CD14-positive monocyte (primary cell): ENCODE measurements at regions not wholly inside any gene's neighbourhood (a gene's known extent, or its start where the extent isn't known, plus 50 kb on each side); places are given as distances from the start of the nearest gene placed in this dataset.
"Not testable (repeated sequence)": the region's sequence is repeated elsewhere in the genome, so short reads cannot be mapped to it uniquely, and the experiment has no call there.

Source experiments
- DNase-seq, 3 donors: peaks; one replicate each; pipeline ENCODE4 v3.0.0-alpha.2; 2011 to 2022
- H2AFZ ChIP-seq: 2 replicates; pipeline ENCODE4 v1.6.0; 2012; ENCODE audit warnings: mild to moderate bottlenecking, low read depth, low read length, inconsistent platforms; ENCODE audit not compliant: insufficient read depth, poor library complexity, severe bottlenecking
- H3K27ac ChIP-seq, 2 donors: 1 replicate in 1 of 2; 2 replicates in 1 of 2; pipeline ENCODE4 v1.5.1; 2012 to 2013; ENCODE audit warnings: low read length in 2 of 2, control low read depth in 1 of 2, inconsistent platforms in 1 of 2, low read depth in 1 of 2, mild to moderate bottlenecking in 1 of 2
- H3K27me3 ChIP-seq, 2 donors: one replicate each; pipeline versions ENCODE4 v1.6.0 to v1.6.1; 2011 to 2013; ENCODE audit warnings: low read length in 2 of 2; ENCODE audit not compliant: control insufficient read depth in 2 of 2, insufficient read depth in 2 of 2
- H3K36me3 ChIP-seq, 2 donors: replicated peaks in 1 of 2; 1 replicate in 1 of 2; 2 replicates in 1 of 2; pipeline versions ENCODE4 v1.5.1 to v1.6.1; 2012 to 2013; ENCODE audit warnings: low read length in 2 of 2, control low read depth in 1 of 2, inconsistent platforms in 1 of 2, mild to moderate bottlenecking in 1 of 2; ENCODE audit not compliant: insufficient read depth in 2 of 2, control insufficient read depth in 1 of 2
- H3K4me1 ChIP-seq, 2 donors: 1 replicate in 1 of 2; 2 replicates in 1 of 2; pipeline versions ENCODE4 v1.5.1 to v1.6.1; 2012 to 2013; ENCODE audit warnings: low read length in 2 of 2, control low read depth in 1 of 2, inconsistent platforms in 1 of 2, mild to moderate bottlenecking in 1 of 2, moderate library complexity in 1 of 2; ENCODE audit not compliant: insufficient read depth in 2 of 2, control insufficient read depth in 1 of 2
- H3K4me2 ChIP-seq: replicated peaks from 2 replicates; pipeline ENCODE3; 2012; ENCODE audit warnings: low read length, moderate library complexity, mild to moderate bottlenecking; ENCODE audit not compliant: poor library complexity, severe bottlenecking; ENCODE audit errors: extremely low read depth
- H3K4me3 ChIP-seq, 3 experiments: fragments of 200-600 bp in 1 of 3; sonication (generic) in 1 of 3; replicated peaks in 1 of 3; 1 replicate in 2 of 3; 2 replicates in 1 of 3; pipeline ENCODE4 v1.5.1; 2011 to 2013; ENCODE audit warnings: low read length in 3 of 3, mild to moderate bottlenecking in 3 of 3, control low read depth in 2 of 3, low read depth in 2 of 3, inconsistent platforms in 1 of 3, moderate library complexity in 1 of 3
- H3K79me2 ChIP-seq: 2 replicates; pipeline ENCODE4 v1.6.0; 2012; ENCODE audit warnings: mild to moderate bottlenecking, control low read depth, inconsistent platforms, low read length, moderate library complexity; ENCODE audit not compliant: insufficient read depth
- H3K9ac ChIP-seq: 2 replicates; pipeline ENCODE4 v1.6.0; 2017; ENCODE audit warnings: low read length, mild to moderate bottlenecking; ENCODE audit not compliant: insufficient read depth, poor library complexity, severe bottlenecking
- H3K9me3 ChIP-seq, 2 donors: replicated peaks in 1 of 2; 1 replicate in 1 of 2; 2 replicates in 1 of 2; pipeline versions ENCODE4 v1.5.1 to v1.6.1; 2012 to 2013; ENCODE audit warnings: low read length in 2 of 2, control low read depth in 1 of 2; ENCODE audit not compliant: control insufficient read depth in 1 of 2, insufficient read depth in 1 of 2
- H4K20me1 ChIP-seq: 2 replicates; pipeline ENCODE4 v1.6.0; 2012; ENCODE audit warnings: mild to moderate bottlenecking, low read length, control low read depth, moderate library complexity; ENCODE audit not compliant: insufficient read depth
- H3K27ac Mint-ChIP-seq, 7 donors: one replicate each; pipeline ENCODE4 v1.8.0; 2020; ENCODE audit warnings: mild to moderate bottlenecking in 7 of 7, mixed read lengths in 7 of 7, moderate library complexity in 6 of 7, inconsistent platforms in 2 of 7
- H3K27me3 Mint-ChIP-seq, 3 donors: one replicate each; pipeline ENCODE4 v1.8.0; 2021 to 2022; ENCODE audit warnings: low read depth in 3 of 3, mild to moderate bottlenecking in 3 of 3, mixed read lengths in 3 of 3, moderate library complexity in 3 of 3, inconsistent platforms in 1 of 3
- H3K36me3 Mint-ChIP-seq, 2 donors: one replicate each; pipeline ENCODE4 v1.8.0; 2020; ENCODE audit warnings: mixed read lengths in 2 of 2, inconsistent platforms in 1 of 2, mild to moderate bottlenecking in 1 of 2
- H3K4me1 Mint-ChIP-seq: one replicate; pipeline ENCODE4 v1.8.0; 2020; ENCODE audit warnings: mild to moderate bottlenecking, mixed read lengths
- H3K4me3 Mint-ChIP-seq, 2 donors: one replicate each; pipeline ENCODE4 v1.8.0; 2020; ENCODE audit warnings: mild to moderate bottlenecking in 2 of 2, mixed read lengths in 2 of 2, moderate library complexity in 1 of 2
- H3K9me3 Mint-ChIP-seq, 7 donors: one replicate each; pipeline ENCODE4 v1.8.0; 2020 to 2022; ENCODE audit warnings: mixed read lengths in 7 of 7, mild to moderate bottlenecking in 6 of 7, moderate library complexity in 6 of 7, inconsistent platforms in 2 of 7
- WGBS: methylation state at CpG from one replicate; pipeline ENCODE4 v1.1.5; 2013; ENCODE audit warnings: missing lambda C conversion rate; ENCODE audit not compliant: insufficient coverage; 5-methylcytosine and 5-hydroxymethylcytosine counted together
- intact Hi-C, 2 donors: fragments of 100-400 bp; cut with micrococcal nuclease; formaldehyde crosslinking; loops; one replicate each; pipeline versions ENCODE4 v1.15.0 to v1.15.1; 2023
- TF ChIP-seq, protein P1 (sequence below): fragments of 200-600 bp; IDR thresholded peaks from one replicate; pipeline ENCODE4 v1.8.0; 2022; ENCODE audit warnings: antibody characterized with exemption, mild to moderate bottlenecking

DNA sequence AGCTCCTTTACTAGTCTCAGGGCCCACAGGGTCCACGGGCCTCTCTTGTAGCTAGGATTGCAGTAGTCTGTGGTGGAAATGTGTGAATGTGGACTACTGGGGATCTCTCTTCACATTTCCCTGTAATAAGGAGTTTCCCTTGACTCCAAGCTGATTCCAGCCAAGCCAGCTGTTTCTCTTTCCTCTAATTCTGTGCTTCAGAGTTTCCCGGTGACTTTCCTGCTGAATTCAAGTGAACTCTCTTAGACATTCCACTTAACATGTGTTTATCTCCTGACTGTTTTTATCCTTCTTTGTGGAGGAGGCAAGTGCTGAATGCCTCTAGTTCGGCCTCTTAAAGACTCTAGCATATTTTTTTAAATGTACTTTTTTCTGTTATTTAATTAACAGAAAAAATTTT lies 354.0 kb upstream of the RGS18 start:
- Mint-ChIP-seq H3K36me3 (no peaks in the 10 kb centered on the region), H3K4me1 (no peaks in the 10 kb centered on the region), H3K27ac (no peak overlapping the region), H3K4me3 (no peak overlapping the region), H3K9me3 (peaks cover 0 to 2% (median 1%) of the 10 kb centered on the region in 7 donors), H3K27me3 (no peaks in the 10 kb centered on the region)
- no peaks in the 10 kb centered on the region for H3K9me3 ChIP-seq
- no peaks in the 10 kb centered on the region for H4K20me1 ChIP-seq
- H3K79me2 ChIP-seq: no peaks in the 10 kb centered on the region
- H3K4me1 ChIP-seq: no peaks in the 10 kb centered on the region
- intact Hi-C loops: no loop called here
- no peak overlapping the region for H3K4me3 ChIP-seq
- WGBS: 100% methylated on average over 1 of the region's 3 CpGs
- TF ChIP-seq, protein P1, sequence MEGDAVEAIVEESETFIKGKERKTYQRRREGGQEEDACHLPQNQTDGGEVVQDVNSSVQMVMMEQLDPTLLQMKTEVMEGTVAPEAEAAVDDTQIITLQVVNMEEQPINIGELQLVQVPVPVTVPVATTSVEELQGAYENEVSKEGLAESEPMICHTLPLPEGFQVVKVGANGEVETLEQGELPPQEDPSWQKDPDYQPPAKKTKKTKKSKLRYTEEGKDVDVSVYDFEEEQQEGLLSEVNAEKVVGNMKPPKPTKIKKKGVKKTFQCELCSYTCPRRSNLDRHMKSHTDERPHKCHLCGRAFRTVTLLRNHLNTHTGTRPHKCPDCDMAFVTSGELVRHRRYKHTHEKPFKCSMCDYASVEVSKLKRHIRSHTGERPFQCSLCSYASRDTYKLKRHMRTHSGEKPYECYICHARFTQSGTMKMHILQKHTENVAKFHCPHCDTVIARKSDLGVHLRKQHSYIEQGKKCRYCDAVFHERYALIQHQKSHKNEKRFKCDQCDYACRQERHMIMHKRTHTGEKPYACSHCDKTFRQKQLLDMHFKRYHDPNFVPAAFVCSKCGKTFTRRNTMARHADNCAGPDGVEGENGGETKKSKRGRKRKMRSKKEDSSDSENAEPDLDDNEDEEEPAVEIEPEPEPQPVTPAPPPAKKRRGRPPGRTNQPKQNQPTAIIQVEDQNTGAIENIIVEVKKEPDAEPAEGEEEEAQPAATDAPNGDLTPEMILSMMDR: no peak
- H3K4me2 ChIP-seq: no peak overlapping the region
- DNase-seq: no peak
- H3K36me3 ChIP-seq: no peaks in the 10 kb centered on the region
- H3K27me3 ChIP-seq: no peaks in the 10 kb centered on the region
- H2AFZ ChIP-seq: no peak overlapping the region
- H3K27ac ChIP-seq: no peak overlapping the region
- H3K9ac ChIP-seq: no peak overlapping the region

DNA sequence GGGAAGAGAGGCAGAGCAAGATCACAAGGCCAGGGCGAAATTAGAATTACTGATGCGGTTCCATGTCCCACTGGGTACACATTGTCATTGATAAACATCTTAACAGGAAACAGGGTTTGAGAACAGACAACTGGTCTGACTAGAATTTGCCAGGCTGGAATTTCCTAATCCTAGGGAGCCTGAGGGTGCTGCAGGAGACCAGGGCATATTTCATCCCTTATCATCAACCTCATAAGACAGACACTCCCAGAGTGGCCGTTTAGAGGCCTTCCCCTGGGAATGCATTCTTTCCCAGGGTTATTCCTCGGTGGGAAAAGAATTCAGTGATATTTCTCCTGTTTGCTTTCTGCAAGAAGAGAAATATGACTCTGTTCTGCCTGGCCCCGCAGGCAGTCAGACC lies 344.7 kb upstream of the RGS18 start:
- H3K9me3 Mint-ChIP-seq, intact Hi-C loops, H3K4me3 ChIP-seq, H2AFZ ChIP-seq, H3K36me3 Mint-ChIP-seq, H3K36me3 ChIP-seq, H3K27me3 Mint-ChIP-seq, H3K4me1 Mint-ChIP-seq, H3K4me3 Mint-ChIP-seq, H3K27me3 ChIP-seq, H3K4me2 ChIP-seq, H4K20me1 ChIP-seq, H3K27ac ChIP-seq, H3K79me2 ChIP-seq, H3K9ac ChIP-seq, H3K27ac Mint-ChIP-seq, H3K4me1 ChIP-seq, DNase-seq: not testable (repeated sequence)
- WGBS: 90% methylated on average over 4 of the region's 5 CpGs
- peaks cover 8 to 15% of the 10 kb centered on the region in 2 donors for H3K9me3 ChIP-seq
